ENCODE measurements at regions not wholly inside any gene's neighbourhood (a gene's known extent, or its start where the extent isn't known, plus 50 kb on each side); places are given as distances from the start of the nearest gene placed in this dataset.
"Not testable (repeated sequence)": the region's sequence is repeated elsewhere in the genome, so short reads cannot be mapped to it uniquely, and the experiment has no call there.

DNA sequence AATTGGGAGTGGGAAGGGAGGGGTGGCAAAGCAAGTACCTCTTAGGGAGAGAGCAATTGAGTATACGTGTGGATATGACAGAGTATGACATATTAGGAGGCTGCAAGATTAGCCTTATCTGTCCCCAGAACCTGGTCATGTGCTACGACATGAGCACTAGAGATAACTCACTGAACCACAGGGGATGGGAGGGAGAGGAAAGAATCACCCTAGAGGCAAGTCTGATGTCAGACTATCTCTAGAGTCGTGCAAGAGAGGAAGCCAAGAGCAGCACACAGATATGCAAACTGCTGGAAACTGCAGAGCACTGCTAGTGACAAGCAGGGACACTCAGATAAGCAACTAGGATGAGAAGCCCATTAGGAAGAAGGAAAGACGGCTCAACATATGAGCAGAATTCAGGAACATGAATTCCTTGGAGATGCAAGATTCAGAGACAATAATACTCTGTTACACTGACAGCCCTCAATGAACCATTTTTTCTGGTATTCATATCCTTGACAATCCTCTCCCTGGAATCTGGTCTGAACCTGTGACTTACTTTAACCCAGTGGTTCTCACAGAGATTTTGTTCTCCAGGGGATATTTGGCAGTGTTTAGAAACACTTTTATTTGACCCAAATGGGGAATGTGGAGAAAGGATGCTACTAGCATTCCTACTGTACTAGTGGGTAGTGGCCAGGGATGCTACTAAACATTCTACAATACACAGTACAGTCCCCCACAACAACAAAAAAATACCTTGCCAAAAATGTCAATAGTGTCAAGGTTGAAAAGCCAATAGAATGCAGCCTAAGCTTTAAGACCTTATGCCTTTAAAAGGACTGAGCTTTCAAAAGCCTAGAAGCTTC lies 84.0 kb upstream of the BMP2K start:
- FAIRE-seq (no peak), DNase-seq (ENCODE audit: low spot score) (no peak)

GRCh38 chr4:78692822-78693170 lies 83.4 kb upstream of the BMP2K start:
- no peak for DNase-seq (ENCODE audit: low spot score)
- no peak for FAIRE-seq

- DNase-seq (ENCODE audit: low spot score) (no peak), FAIRE-seq (no peak)
Measured at GRCh38 chr4:78693777-78694456, 82.2 kb upstream of the BMP2K start.

GRCh38 chr4:78694457-78694787 lies 81.7 kb upstream of the BMP2K start:
- no peak for FAIRE-seq

GRCh38 chr4:78695910-78696309 lies 80.2 kb upstream of the BMP2K start:
- no peak for FAIRE-seq

More at GRCh38 chr4:78694457-78694787, 81.7 kb upstream of the BMP2K start:
- no peak for DNase-seq (ENCODE audit: low spot score)

GRCh38 chr4:78703079-78703478 lies 73.1 kb upstream of the BMP2K start:
- FAIRE-seq (no peak), DNase-seq (ENCODE audit: low spot score) (no peak)

More at GRCh38 chr4:78695910-78696309, 80.2 kb upstream of the BMP2K start:
- DNase-seq (ENCODE audit: low spot score): no peak

- DNase-seq (ENCODE audit: low spot score) (no peak), FAIRE-seq (no peak)
Measured at GRCh38 chr4:78704317-78704716, 71.8 kb upstream of the BMP2K start.

- DNase-seq (ENCODE audit: low spot score) (peak; percentile 34), FAIRE-seq (no peak)
Measured at GRCh38 chr4:78704981-78705683, 71.0 kb upstream of the BMP2K start.

DNA sequence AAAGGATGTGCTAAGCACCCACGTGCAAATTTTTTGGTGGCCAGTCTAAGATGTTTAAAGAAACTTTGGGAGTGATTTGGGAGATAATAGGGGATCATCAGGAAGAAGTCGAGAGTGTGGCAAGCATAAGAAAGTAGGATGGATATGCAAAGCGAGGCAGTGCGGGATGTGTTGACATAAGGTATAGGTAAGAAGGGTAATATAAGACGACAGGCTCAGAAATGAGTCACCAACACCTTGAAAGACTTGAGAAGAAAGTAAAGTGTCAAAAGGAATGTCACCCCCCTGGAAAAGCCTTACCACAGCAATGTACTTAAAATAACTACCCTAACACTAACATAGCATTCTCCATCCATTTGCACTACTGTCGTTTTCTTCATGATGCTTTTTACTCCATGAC lies 69.8 kb upstream of the BMP2K start:
- no peak for FAIRE-seq
- DNase-seq (ENCODE audit: low spot score): peak; percentile 17

GRCh38 chr4:78707268-78707667 lies 68.9 kb upstream of the BMP2K start:
- DNase-seq (ENCODE audit: low spot score) (peak; percentile 36), FAIRE-seq (no peak)

DNA sequence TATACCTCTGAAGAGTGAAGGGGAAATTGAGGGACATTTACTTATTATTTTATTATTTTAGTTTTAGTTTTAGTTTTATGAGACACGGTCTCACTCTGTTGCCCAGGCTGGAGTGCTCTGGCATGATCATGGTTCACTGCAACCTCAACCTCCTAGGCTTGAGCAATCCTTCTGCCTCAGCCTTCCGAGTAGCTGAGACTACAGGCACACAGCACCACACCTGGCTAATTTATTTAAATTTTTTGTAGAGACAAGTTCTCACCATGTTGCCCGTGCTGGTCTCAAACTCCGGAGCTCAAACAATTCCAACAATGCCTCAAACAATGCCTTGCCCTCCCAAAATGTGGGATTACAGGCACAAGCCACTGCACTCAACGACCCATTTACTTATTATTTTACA lies 68.4 kb upstream of the BMP2K start:
- no peak for DNase-seq (ENCODE audit: low spot score)
- no peak for FAIRE-seq

GRCh38 chr4:78710536-78710935 lies 65.6 kb upstream of the BMP2K start:
- no peak for FAIRE-seq
- DNase-seq (ENCODE audit: low spot score): no peak

DNA sequence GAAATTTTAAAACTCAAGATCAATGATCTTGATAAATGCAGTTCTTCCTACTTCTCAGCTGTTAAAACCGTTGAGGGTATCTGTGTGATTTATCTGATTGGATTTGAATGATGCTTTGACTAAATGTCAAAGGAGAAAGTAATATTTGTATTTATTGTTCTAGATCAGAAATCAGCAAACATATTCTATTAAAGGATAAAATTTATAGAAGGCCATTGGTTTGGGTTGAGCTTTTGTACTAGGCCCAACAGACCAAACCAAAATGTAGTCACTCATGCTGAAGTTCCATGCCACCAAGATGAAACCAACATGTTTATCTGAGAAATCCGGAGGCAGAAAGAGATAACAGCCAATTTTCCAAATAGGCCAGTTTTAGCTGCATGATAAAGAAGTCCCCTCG lies 64.5 kb upstream of the BMP2K start:
- DNase-seq (ENCODE audit: low spot score): no peak
- FAIRE-seq: no peak

GRCh38 chr4:78714598-78714997 lies 61.6 kb upstream of the BMP2K start:
- not testable (repeated sequence) for FAIRE-seq; DNase-seq (ENCODE audit: low spot score)

DNA sequence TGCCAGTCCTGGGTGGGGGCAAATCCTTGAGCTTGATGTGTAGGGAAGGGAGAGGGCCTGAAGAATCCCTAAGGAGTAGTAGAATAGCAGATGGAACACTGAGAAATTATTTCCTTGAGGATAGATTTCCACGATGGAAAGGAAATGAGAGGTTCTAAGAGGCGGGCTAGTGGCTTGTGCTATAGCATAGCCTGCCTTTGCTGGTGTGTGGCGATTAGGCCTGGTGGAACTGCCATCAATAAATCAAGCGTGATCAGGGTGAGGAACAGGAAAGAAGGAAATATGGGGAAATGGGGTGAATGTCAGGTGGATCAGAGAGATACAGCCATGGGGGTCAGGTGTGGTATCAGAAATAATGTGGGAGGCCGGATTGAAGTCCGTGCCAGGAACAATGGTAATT lies 60.8 kb upstream of the BMP2K start:
- FAIRE-seq; DNase-seq (ENCODE audit: low spot score): not testable (repeated sequence)

DNA sequence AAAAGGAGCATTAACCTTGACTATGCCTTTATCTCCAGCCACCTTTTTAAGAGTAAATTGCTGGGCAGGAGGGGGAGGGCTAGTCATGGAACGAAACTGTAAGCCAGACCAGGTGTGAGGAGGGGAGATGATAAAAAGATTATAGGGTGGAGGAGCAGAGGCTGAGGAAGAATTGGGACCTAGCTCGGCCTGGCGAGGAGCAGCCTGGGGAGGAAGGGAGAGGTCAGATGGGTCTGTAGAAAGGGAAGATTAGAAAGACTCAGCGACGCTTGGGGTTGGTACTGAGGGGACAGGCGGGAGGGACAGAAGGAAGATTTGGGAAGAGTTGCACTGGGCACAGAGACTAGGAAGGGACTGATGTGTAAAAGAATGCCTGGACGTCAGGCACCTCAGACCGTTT lies 58.4 kb upstream of the BMP2K start:
- not testable (repeated sequence) for FAIRE-seq; DNase-seq (ENCODE audit: low spot score)

- no peak for DNase-seq (ENCODE audit: low spot score)
- FAIRE-seq: no peak
Measured at GRCh38 chr4:78720204-78720603, 55.9 kb upstream of the BMP2K start.

DNA sequence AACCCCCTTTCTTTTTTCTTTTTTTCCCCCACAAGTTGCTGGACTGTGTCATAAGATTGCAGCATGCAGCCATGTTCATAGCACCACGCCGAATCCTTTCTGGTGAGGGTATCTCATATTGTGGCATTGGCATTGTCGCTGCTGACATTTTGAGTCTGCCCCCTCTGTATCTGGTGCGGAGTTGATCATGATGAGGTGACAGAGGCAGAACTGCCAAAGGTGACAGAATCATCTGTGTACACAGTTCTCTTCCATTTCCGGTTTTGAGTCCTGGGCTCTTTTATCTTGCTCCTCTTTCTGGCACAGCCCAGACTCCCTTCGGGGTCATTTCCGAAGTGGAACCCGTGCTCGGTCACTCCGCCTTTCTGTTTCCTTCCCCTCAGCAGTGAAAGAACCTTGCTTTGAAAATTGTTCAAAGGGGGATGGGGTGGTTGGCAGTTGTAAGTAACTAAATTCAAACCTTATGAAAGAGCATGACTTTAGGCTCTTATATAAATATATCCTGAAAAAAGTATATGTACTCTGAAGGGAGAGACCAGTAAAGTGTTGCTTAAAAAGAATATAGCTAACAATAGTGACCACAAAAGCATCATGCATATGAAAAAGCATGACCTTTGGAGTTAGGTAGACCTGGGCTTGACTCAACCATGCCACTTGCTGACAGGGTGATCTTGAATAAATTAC lies 55.0 kb upstream of the BMP2K start:
- FAIRE-seq (no peak), DNase-seq (ENCODE audit: low spot score) (no peak)

GRCh38 chr4:78721747-78722146 lies 54.4 kb upstream of the BMP2K start:
- no peak for DNase-seq (ENCODE audit: low spot score)
- no peak for FAIRE-seq

- FAIRE-seq (no peak), DNase-seq (ENCODE audit: low spot score) (no peak)
Measured at GRCh38 chr4:78722320-78722719, 53.8 kb upstream of the BMP2K start.

DNA sequence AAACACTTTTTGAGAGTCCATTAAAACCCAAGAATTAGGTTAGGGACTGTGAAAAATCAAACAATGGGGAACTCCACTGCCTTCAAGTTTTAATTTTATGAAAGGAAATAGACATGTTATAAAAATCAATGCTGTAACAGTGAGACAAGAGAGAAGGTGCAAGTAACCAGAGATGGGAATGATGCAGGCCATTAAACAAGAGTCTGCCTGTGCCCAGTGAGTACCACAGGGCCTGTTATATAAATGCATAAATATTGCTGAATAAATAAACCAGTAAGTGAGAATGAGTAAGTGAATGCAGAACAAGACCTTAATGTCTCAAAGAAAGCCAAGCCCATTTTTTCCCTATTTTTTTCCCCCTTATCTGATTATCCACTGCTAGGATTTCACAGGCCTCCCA lies 53.3 kb upstream of the BMP2K start:
- DNase-seq (ENCODE audit: low spot score) (no peak), FAIRE-seq (no peak)
